ENCODE measurements at regions not wholly inside any gene's neighbourhood (a gene's known extent, or its start where the extent isn't known, plus 50 kb on each side); places are given as distances from the start of the nearest gene placed in this dataset.

GRCh38 chr14:62076368-62076767 lies 314.1 kb downstream of the SNAPC1 start:
- no peak for TF ChIP-seq EZH2phosphoT487 (IDR thresholded peaks at IDR 0.05; ENCODE audit: low read depth, severe bottlenecking, unreplicated experiment)
- TF ChIP-seq, protein P1, sequence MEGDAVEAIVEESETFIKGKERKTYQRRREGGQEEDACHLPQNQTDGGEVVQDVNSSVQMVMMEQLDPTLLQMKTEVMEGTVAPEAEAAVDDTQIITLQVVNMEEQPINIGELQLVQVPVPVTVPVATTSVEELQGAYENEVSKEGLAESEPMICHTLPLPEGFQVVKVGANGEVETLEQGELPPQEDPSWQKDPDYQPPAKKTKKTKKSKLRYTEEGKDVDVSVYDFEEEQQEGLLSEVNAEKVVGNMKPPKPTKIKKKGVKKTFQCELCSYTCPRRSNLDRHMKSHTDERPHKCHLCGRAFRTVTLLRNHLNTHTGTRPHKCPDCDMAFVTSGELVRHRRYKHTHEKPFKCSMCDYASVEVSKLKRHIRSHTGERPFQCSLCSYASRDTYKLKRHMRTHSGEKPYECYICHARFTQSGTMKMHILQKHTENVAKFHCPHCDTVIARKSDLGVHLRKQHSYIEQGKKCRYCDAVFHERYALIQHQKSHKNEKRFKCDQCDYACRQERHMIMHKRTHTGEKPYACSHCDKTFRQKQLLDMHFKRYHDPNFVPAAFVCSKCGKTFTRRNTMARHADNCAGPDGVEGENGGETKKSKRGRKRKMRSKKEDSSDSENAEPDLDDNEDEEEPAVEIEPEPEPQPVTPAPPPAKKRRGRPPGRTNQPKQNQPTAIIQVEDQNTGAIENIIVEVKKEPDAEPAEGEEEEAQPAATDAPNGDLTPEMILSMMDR (IDR thresholded peaks at IDR 0.05; ENCODE audit: poor library complexity): no peak

Measured in hepatocyte (in vitro differentiated cells).